ENCODE measurements at regions not wholly inside any gene's neighbourhood (a gene's known extent, or its start where the extent isn't known, plus 50 kb on each side); places are given as distances from the start of the nearest gene placed in this dataset.

GRCh38 chr4:131547506-131547981, 1601.5 kb upstream of the PCDH10 start:
- intact Hi-C loops (cut with DNase I), result no loop called here
- Histone ChIP-seq H3K36me3 (no peaks in the 10 kb centered on the region), H3K4me3 (no peak overlapping the region), H3K27ac (no peak overlapping the region), H3K4me1 (replicated peaks) (no peaks in the 10 kb centered on the region), H3K27me3 (replicated peaks; ENCODE audit: insufficient read depth) (no peaks in the 10 kb centered on the region), H3K9me3 (no peaks in the 10 kb centered on the region)
- 85% methylated on average over 7 of the region's 7 CpGs for WGBS
- TF ChIP-seq POLR2AphosphoS5 (IDR thresholded peaks at IDR 0.05) (no peak), POLR2A (IDR thresholded peaks at IDR 0.05) (no peak)
- TF ChIP-seq, protein P1, sequence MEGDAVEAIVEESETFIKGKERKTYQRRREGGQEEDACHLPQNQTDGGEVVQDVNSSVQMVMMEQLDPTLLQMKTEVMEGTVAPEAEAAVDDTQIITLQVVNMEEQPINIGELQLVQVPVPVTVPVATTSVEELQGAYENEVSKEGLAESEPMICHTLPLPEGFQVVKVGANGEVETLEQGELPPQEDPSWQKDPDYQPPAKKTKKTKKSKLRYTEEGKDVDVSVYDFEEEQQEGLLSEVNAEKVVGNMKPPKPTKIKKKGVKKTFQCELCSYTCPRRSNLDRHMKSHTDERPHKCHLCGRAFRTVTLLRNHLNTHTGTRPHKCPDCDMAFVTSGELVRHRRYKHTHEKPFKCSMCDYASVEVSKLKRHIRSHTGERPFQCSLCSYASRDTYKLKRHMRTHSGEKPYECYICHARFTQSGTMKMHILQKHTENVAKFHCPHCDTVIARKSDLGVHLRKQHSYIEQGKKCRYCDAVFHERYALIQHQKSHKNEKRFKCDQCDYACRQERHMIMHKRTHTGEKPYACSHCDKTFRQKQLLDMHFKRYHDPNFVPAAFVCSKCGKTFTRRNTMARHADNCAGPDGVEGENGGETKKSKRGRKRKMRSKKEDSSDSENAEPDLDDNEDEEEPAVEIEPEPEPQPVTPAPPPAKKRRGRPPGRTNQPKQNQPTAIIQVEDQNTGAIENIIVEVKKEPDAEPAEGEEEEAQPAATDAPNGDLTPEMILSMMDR (IDR thresholded peaks at IDR 0.05), result no peak
- DNase-seq (ENCODE audit: low spot score), result no peak

DNA sequence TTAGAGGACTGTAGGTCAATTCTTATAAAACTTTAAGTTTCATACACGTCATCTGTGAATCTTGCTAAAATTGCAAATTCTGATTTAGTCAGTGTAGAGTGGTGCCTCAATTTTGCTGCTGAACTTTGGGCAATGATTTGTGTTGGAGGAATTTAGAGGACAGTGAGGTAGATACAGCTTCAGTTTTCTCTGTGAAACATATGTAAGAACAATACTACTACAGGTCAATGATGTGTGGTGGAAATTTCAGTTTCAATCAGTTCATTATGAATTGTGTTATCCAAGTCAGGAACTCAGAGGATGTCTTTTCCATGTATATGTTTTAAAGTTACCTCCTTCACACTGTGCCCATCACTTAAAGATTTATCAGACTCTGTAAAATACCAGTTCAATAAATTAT, 1597.8 kb upstream of the PCDH10 start:
- H3K27me3 ChIP-seq (replicated peaks; ENCODE audit: insufficient read depth), result no peaks in the 10 kb centered on the region
- intact Hi-C loops (cut with DNase I), result no loop called here
- no peaks in the 10 kb centered on the region for H3K36me3 ChIP-seq
- no peak overlapping the region for H3K4me3 ChIP-seq
- TF ChIP-seq POLR2A (IDR thresholded peaks at IDR 0.05) (no peak), POLR2AphosphoS5 (IDR thresholded peaks at IDR 0.05) (no peak)
- TF ChIP-seq, protein P1 (IDR thresholded peaks at IDR 0.05), result no peak
- DNase-seq (ENCODE audit: low spot score), result no peak
- no peaks in the 10 kb centered on the region for H3K9me3 ChIP-seq
- no peak overlapping the region for H3K27ac ChIP-seq
- no peaks in the 10 kb centered on the region for H3K4me1 ChIP-seq (replicated peaks)
- WGBS, result 90% methylated on average over 1 of the region's 1 CpG

GRCh38 chr4:131566026-131566425, 1583.1 kb upstream of the PCDH10 start:
- no peaks in the 10 kb centered on the region for H3K27me3 ChIP-seq (replicated peaks; ENCODE audit: insufficient read depth)
- intact Hi-C loops (cut with DNase I), result no loop called here
- no peak overlapping the region for H3K4me3 ChIP-seq
- 72% methylated on average over 1 of the region's 1 CpG for WGBS
- no peak overlapping the region for H3K27ac ChIP-seq
- no peaks in the 10 kb centered on the region for H3K9me3 ChIP-seq
- DNase-seq (ENCODE audit: low spot score), result no peak
- no peaks in the 10 kb centered on the region for H3K4me1 ChIP-seq (replicated peaks)
- no peak for TF ChIP-seq POLR2AphosphoS5 (IDR thresholded peaks at IDR 0.05)
- TF ChIP-seq POLR2A (IDR thresholded peaks at IDR 0.05), result no peak
- TF ChIP-seq, protein P1 (IDR thresholded peaks at IDR 0.05), result no peak
- no peaks in the 10 kb centered on the region for H3K36me3 ChIP-seq

DNA sequence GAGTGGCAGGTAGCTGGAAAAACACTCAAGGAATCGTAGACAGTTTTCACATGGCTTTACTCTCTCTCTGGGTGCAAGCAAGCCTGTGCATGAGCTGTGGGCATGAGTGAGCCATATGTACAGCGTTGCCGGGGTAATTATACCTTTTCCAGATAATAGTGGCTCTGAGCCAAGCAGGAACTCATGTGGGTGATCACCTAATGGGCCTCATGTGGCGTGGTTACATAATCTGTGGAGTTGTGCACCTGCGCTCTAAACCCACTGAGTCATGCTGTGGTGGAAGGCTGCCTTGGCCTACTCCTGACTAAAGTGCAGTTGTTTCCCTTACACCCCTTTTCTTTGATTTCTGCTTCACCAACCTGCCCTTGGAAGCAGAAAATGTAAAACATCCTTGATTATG, 1564.5 kb upstream of the PCDH10 start:
- no peaks in the 10 kb centered on the region for H3K36me3 ChIP-seq
- WGBS, result 68% methylated on average over 5 of the region's 5 CpGs
- intact Hi-C loops (cut with DNase I), result no loop called here
- no peak overlapping the region for H3K27ac ChIP-seq
- H3K4me3 ChIP-seq, result no peak overlapping the region
- no peaks in the 10 kb centered on the region for H3K9me3 ChIP-seq
- no peaks in the 10 kb centered on the region for H3K27me3 ChIP-seq (replicated peaks; ENCODE audit: insufficient read depth)
- no peaks in the 10 kb centered on the region for H3K4me1 ChIP-seq (replicated peaks)
- DNase-seq (ENCODE audit: low spot score), result no peak
- TF ChIP-seq, protein P1 (IDR thresholded peaks at IDR 0.05), result no peak
- TF ChIP-seq POLR2A (IDR thresholded peaks at IDR 0.05) (no peak), POLR2AphosphoS5 (IDR thresholded peaks at IDR 0.05) (no peak)

GRCh38 chr4:131595140-131595539, 1554.0 kb upstream of the PCDH10 start:
- Histone ChIP-seq H3K36me3 (no peaks in the 10 kb centered on the region), H3K4me1 (replicated peaks) (no peaks in the 10 kb centered on the region), H3K4me3 (no peak overlapping the region), H3K27ac (no peak overlapping the region), H3K27me3 (replicated peaks; ENCODE audit: insufficient read depth) (no peaks in the 10 kb centered on the region), H3K9me3 (peaks cover 4% of the 10 kb centered on the region)
- WGBS, result 93% methylated on average over 2 of the region's 2 CpGs
- DNase-seq (ENCODE audit: low spot score), result no peak
- intact Hi-C loops (cut with DNase I), result no loop called here
- TF ChIP-seq, protein P1 (IDR thresholded peaks at IDR 0.05), result no peak
- TF ChIP-seq POLR2A (IDR thresholded peaks at IDR 0.05), result no peak
